ENCODE measurements at regions not wholly inside any gene's neighbourhood (a gene's known extent, or its start where the extent isn't known, plus 50 kb on each side); places are given as distances from the start of the nearest gene placed in this dataset.

DNA sequence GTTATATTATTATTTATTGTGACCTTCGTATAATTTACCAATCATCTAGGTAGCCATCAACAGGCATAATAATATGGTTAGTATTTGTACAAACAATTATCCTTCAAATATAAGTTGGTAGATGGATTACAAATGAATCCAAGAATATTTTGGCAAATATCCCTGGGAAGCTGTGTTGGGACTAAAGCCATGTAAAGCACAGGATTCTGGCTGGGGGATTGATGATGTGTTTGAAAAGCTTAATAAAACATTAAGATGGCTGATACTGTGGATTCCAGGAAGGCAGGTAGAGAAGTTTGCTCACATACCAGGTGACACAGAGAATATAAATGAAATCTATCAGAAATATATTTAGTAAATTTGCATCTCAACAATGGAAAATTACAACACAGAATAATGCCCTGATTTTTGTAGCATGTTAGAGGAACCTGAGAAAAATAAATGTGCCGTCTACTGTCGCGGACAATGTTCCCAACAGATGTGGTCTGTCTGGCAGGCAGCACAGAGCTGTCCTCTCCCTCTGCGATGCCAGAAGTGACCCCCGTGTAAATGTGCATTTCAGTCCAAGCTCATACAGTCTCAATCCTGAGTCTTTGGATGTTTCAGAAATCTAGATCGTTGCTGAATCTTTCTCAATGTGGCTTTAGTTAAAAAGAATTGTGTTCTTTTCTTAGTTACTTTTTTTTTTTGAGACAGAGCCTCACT is 125.0 kb downstream of the TEX36 start:
- Histone ChIP-seq H3K36me3 (ENCODE audit: control insufficient read depth in 2 of 2, extremely low read depth in 1 of 2, insufficient read depth in 2 of 2, low read length in 2 of 2) (no peaks in the 10 kb centered on the region), H3K4me1 (ENCODE audit: control insufficient read depth, extremely low read depth, insufficient read depth, low read length) (no peaks in the 10 kb centered on the region), H3K9ac (replicated peaks; ENCODE audit: extremely low read depth, insufficient read depth, low read length) (no peak overlapping the region), H3K4me2 (ENCODE audit: insufficient read depth, low read length) (no peak overlapping the region), H3K4me3 (replicated peaks in 1 of 3; ENCODE audit: insufficient read depth in 1 of 3, low read depth in 1 of 3, low read length in 3 of 3) (no peak overlapping the region), H3K9me1 (replicated peaks; ENCODE audit: control insufficient read depth, extremely low read depth, insufficient read depth, low read length) (no peaks in the 10 kb centered on the region), H3K27me3 (ENCODE audit: control insufficient read depth in 2 of 2, insufficient read depth in 2 of 2, low read length in 2 of 2) (peaks cover 2% of the 10 kb centered on the region in 2 experiments), H2AFZ (ENCODE audit: low read depth, low read length) (no peak overlapping the region), H3K9me3 (replicated peaks; ENCODE audit: control insufficient read depth, insufficient read depth, low read length) (no peaks in the 10 kb centered on the region), H4K20me1 (replicated peaks; ENCODE audit: control insufficient read depth, extremely low read depth, insufficient read depth, low read length) (no peaks in the 10 kb centered on the region), H3K27ac (ENCODE audit: insufficient read depth, low read depth, low read length) (no peak overlapping the region), H3K79me2 (ENCODE audit: control insufficient read depth, insufficient read depth, low read length) (no peaks in the 10 kb centered on the region)
- BruUV-seq (replicated peaks), result no TSS peak
- DNase-seq (ENCODE audit: low read depth, low spot score), result no peak
- ChIA-PET POLR2A (no interaction called here), CTCF (interaction anchor here (1.0 kb wide), 1 partner anchor 143 kb away, joined by 3 read pairs; no protein-coding TSS in a partner anchor)
- intact Hi-C loops (cut with micrococcal nuclease), result no loop called here
- dilution Hi-C loops (cut with MboI; ENCODE audit: extremely low pct_ligation_motif_present, low sequenced_read_pairs), result no loop called here
- FAIRE-seq, result no peak
- TF ChIP-seq, protein P1, sequence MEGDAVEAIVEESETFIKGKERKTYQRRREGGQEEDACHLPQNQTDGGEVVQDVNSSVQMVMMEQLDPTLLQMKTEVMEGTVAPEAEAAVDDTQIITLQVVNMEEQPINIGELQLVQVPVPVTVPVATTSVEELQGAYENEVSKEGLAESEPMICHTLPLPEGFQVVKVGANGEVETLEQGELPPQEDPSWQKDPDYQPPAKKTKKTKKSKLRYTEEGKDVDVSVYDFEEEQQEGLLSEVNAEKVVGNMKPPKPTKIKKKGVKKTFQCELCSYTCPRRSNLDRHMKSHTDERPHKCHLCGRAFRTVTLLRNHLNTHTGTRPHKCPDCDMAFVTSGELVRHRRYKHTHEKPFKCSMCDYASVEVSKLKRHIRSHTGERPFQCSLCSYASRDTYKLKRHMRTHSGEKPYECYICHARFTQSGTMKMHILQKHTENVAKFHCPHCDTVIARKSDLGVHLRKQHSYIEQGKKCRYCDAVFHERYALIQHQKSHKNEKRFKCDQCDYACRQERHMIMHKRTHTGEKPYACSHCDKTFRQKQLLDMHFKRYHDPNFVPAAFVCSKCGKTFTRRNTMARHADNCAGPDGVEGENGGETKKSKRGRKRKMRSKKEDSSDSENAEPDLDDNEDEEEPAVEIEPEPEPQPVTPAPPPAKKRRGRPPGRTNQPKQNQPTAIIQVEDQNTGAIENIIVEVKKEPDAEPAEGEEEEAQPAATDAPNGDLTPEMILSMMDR (IDR thresholded peaks at IDR 0.05; ENCODE audit: extremely low read depth in 1 of 2, insufficient read depth in 1 of 2, low read depth in 1 of 2, low read length in 2 of 2), result no peak
- TF ChIP-seq, protein P2, sequence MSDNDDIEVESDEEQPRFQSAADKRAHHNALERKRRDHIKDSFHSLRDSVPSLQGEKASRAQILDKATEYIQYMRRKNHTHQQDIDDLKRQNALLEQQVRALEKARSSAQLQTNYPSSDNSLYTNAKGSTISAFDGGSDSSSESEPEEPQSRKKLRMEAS (IDR thresholded peaks at IDR 0.05; ENCODE audit: insufficient read depth, insufficient read length), result no peak
- TF ChIP-seq POLR2A (IDR thresholded peaks at IDR 0.05; ENCODE audit: low read depth, low read length), result no peak
- no peak for TF ChIP-seq EZH2 (IDR thresholded peaks at IDR 0.05; ENCODE audit: borderline replicate concordance, low read depth, low read length, severe bottlenecking)
- TF ChIP-seq GATA2 (IDR thresholded peaks at IDR 0.05; ENCODE audit: insufficient read depth, insufficient read length, low read depth, low read length), result no peak
- TF ChIP-seq JUN (IDR thresholded peaks at IDR 0.05; ENCODE audit: borderline replicate concordance, insufficient read depth, insufficient read length, low read depth), result no peak
- no peak for TF ChIP-seq FOS (IDR thresholded peaks at IDR 0.05; ENCODE audit: borderline replicate concordance, insufficient read depth, low read length)
- no peak for TF ChIP-seq POLR2AphosphoS5 (IDR thresholded peaks at IDR 0.05; ENCODE audit: insufficient read depth, low read depth, low read length)
- TF ChIP-seq MYC (IDR thresholded peaks at IDR 0.05; ENCODE audit: low read depth, low read length), result no peak
